Spleen (tissue), 11 donors: ENCODE measurements at regions not wholly inside any gene's neighbourhood (a gene's known extent, or its start where the extent isn't known, plus 50 kb on each side); places are given as distances from the start of the nearest gene placed in this dataset.

Experiments
- DNase-seq: peaks from one replicate; pipeline ENCODE4 v3.0.0-alpha.2; 2020
- H3K27ac ChIP-seq, 8 donors: fragments of 200-600 bp; sonication (generic) in 7 of 8; 1 replicate in 4 of 8; 2 replicates in 4 of 8; pipeline versions ENCODE4 v1.5.0 to v1.8.0; 2016 to 2021; ENCODE audit warnings: inconsistent platforms in 4 of 8, mild to moderate bottlenecking in 4 of 8, moderate library complexity in 1 of 8
- H3K27me3 ChIP-seq, 7 donors: fragments of 200-600 bp; sonication (generic) in 6 of 7; replicated peaks in 1 of 7; 1 replicate in 4 of 7; 2 replicates in 3 of 7; pipeline versions ENCODE4 v1.5.0 to v1.8.0; 2016 to 2021; ENCODE audit warnings: inconsistent platforms in 3 of 7, mild to moderate bottlenecking in 1 of 7
- H3K36me3 ChIP-seq, 6 donors: fragments of 200-600 bp; sonication (generic) in 5 of 6; 1 replicate in 4 of 6; 2 replicates in 2 of 6; pipeline versions ENCODE4 v1.5.0 to v1.8.0; 2016 to 2021; ENCODE audit warnings: inconsistent platforms in 2 of 6
- H3K4me1 ChIP-seq, 6 donors: fragments of 200-600 bp; sonication (generic) in 5 of 6; 1 replicate in 3 of 6; 2 replicates in 3 of 6; pipeline versions ENCODE4 v1.5.0 to v1.8.0; 2016 to 2021; ENCODE audit warnings: inconsistent platforms in 3 of 6
- H3K4me3 ChIP-seq, 8 donors: fragments of 200-600 bp; sonication (generic) in 7 of 8; 1 replicate in 4 of 8; 2 replicates in 4 of 8; pipeline versions ENCODE4 v1.5.0 to v1.8.0; 2016 to 2021; ENCODE audit warnings: inconsistent platforms in 4 of 8, mild to moderate bottlenecking in 4 of 8, moderate library complexity in 2 of 8
- H3K9me3 ChIP-seq, 8 donors: fragments of 200-600 bp; sonication (generic) in 7 of 8; 1 replicate in 4 of 8; 2 replicates in 4 of 8; pipeline versions ENCODE4 v1.5.0 to v1.8.0; 2016 to 2021; ENCODE audit warnings: inconsistent platforms in 4 of 8
- POLR2A ChIP-seq, 3 donors: fragments of 450-650 bp; IDR thresholded peaks; one replicate each; pipeline ENCODE4 v1.5.1; 2017; ENCODE audit warnings: antibody characterized with exemption in 3 of 3, mild to moderate bottlenecking in 1 of 3
- POLR2AphosphoS5 ChIP-seq, 3 donors: sonication (generic); formaldehyde crosslinking; IDR thresholded peaks; one replicate each; pipeline ENCODE4 v1.5.1; 2017; ENCODE audit warnings: antibody characterized with exemption in 3 of 3
- WGBS, 5 donors: extraction: QIAGEN DNeasy Blood & Tissue Kit in 3 of 5; methylation state at CpG; one replicate each; pipeline versions ENCODE4 v1.1.5 to v1.1.7; 2013 to 2018; 5-methylcytosine and 5-hydroxymethylcytosine counted together
- intact Hi-C: fragments of 100-400 bp; cut with DNase I; formaldehyde crosslinking; loops from one replicate; pipeline ENCODE4 v1.15.0; 2023; ENCODE audit warnings: low total_unique reads
- TF ChIP-seq, protein P1 (sequence below), 11 experiments: fragments of 200-600 bp in 7 of 11; fragments of 450-650 bp in 4 of 11; sonication (generic) in 4 of 11; IDR thresholded peaks in 8 of 11; conservative IDR thresholded peaks in 3 of 11; 1 replicate in 7 of 11; 2 replicates in 4 of 11; pipeline versions ENCODE4 v1.4.0 to v1.8.0; 2016 to 2021; ENCODE audit warnings: antibody characterized with exemption in 11 of 11, inconsistent platforms in 4 of 11, mild to moderate bottlenecking in 1 of 11
- donor health status: healthy with polysubstance abuse.
- donor health status: DM: no; HTN: no; CAD: no; lungs with moderate emphysema.
- donor health status: DM: no; HTN: no; CAD: no.
- donor health status: Bipolar disorder and iron deficiency.
- donor health status: healthy.
- donor health status: DM: no; HTN: no; CAD: no.
- donor health status: DM: yes; HTN: yes; CAD: no.

DNA sequence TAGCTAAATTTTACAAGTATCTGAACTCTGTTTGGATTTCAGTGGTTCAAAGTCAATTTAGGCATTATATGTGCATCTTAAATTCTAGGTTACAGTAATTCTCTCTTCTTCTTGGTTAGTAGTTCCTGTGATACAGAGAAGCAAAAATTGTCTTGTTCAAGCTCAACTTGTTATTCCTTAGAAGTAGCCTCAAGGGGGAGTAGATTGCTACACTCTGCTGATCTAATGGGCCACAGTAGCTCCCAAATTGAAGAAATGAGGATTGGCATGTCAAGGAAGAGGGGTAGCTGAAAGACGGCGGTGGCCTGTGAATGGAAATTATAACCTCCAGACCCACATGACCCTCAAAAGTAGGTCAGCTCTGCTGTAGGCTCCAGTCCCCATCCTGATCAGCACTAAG lies 334.7 kb downstream of the HRH4 start:
- H3K4me3 ChIP-seq: no peak overlapping the region
- intact Hi-C loops: no loop called here
- peaks cover 0 to 7% (median 0%) of the 10 kb centered on the region in 7 donors for H3K27me3 ChIP-seq
- DNase-seq: no peak
- TF ChIP-seq, protein P1, sequence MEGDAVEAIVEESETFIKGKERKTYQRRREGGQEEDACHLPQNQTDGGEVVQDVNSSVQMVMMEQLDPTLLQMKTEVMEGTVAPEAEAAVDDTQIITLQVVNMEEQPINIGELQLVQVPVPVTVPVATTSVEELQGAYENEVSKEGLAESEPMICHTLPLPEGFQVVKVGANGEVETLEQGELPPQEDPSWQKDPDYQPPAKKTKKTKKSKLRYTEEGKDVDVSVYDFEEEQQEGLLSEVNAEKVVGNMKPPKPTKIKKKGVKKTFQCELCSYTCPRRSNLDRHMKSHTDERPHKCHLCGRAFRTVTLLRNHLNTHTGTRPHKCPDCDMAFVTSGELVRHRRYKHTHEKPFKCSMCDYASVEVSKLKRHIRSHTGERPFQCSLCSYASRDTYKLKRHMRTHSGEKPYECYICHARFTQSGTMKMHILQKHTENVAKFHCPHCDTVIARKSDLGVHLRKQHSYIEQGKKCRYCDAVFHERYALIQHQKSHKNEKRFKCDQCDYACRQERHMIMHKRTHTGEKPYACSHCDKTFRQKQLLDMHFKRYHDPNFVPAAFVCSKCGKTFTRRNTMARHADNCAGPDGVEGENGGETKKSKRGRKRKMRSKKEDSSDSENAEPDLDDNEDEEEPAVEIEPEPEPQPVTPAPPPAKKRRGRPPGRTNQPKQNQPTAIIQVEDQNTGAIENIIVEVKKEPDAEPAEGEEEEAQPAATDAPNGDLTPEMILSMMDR (IDR thresholded peaks at IDR 0.05 in 8 of 11, conservative IDR thresholded peaks at IDR 0.05 in 3 of 11): no peak
- TF ChIP-seq POLR2A (IDR thresholded peaks at IDR 0.05): no peak
- TF ChIP-seq POLR2AphosphoS5 (IDR thresholded peaks at IDR 0.05): no peak
- H3K9me3 ChIP-seq: no peaks in the 10 kb centered on the region
- no peaks in the 10 kb centered on the region for H3K4me1 ChIP-seq
- H3K27ac ChIP-seq: no peak overlapping the region
- WGBS, 5 donors: 92 to 100% (median 93%) methylated on average over 2 of the region's 2 CpGs
- H3K36me3 ChIP-seq: no peaks in the 10 kb centered on the region

DNA sequence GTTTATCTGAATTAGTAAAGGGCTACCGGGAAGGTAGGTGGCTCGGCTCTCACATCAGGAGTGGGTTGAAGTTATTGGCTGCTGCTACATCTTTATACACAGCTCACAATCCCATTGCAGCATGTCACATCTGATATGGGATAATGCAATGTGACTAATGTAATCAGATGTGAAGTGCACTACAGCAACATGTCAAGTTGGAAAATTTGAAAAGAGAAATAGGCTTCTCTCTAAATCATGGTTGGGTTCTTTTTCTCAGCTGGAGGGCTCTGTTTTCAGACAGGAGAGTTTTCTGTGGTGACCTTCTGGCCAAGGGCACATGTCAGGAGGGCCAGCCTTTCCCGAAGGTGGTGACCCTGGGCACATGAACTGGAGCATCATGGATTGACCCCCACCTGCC lies 337.5 kb downstream of the HRH4 start:
- Histone ChIP-seq H3K36me3 (no peaks in the 10 kb centered on the region), H3K4me3 (no peak overlapping the region), H3K4me1 (no peaks in the 10 kb centered on the region), H3K27ac (no peak overlapping the region), H3K9me3 (no peaks in the 10 kb centered on the region), H3K27me3 (peaks cover 0 to 6% (median 0%) of the 10 kb centered on the region in 7 donors)
- TF ChIP-seq, protein P1 (IDR thresholded peaks at IDR 0.05 in 8 of 11, conservative IDR thresholded peaks at IDR 0.05 in 3 of 11): no peak
- TF ChIP-seq POLR2A (IDR thresholded peaks at IDR 0.05) (no peak), POLR2AphosphoS5 (IDR thresholded peaks at IDR 0.05) (no peak)
- WGBS, 5 donors: 74 to 91% (median 82%) methylated on average over 3 of the region's 3 CpGs
- no peak for DNase-seq
- intact Hi-C loops: no loop called here

DNA sequence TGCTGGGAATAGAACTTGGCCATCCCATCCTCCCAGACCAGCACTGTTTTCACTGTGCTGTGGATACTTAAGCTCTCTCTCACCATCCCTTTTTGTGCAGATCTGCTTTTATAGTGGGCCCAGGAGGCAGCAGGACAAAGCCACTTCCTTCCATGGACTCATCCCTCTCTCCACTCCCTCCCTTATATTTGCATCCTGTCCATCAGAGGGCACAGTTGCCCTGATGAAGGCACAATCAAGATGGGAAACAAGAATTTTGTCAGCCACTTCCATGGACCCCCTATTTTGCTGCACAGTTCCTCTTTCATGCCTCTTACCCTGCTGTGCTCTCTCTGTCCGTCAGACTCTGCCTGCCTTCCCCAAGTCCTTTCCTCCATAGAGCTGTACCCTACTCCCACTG lies 338.7 kb downstream of the HRH4 start:
- H3K27ac ChIP-seq: no peak overlapping the region
- H3K27me3 ChIP-seq: peaks cover 0 to 6% (median 0%) of the 10 kb centered on the region in 7 donors
- no peaks in the 10 kb centered on the region for H3K36me3 ChIP-seq
- TF ChIP-seq POLR2AphosphoS5 (IDR thresholded peaks at IDR 0.05): no peak
- TF ChIP-seq, protein P1 (IDR thresholded peaks at IDR 0.05 in 8 of 11, conservative IDR thresholded peaks at IDR 0.05 in 3 of 11): no peak
- TF ChIP-seq POLR2A (IDR thresholded peaks at IDR 0.05): no peak
- intact Hi-C loops: no loop called here
- DNase-seq: no peak
- no peaks in the 10 kb centered on the region for H3K9me3 ChIP-seq
- H3K4me3 ChIP-seq: no peak overlapping the region
- 47 to 63% (median 58%) methylated on average over 1 of the region's 1 CpG for WGBS, 5 donors
- H3K4me1 ChIP-seq: no peaks in the 10 kb centered on the region

DNA sequence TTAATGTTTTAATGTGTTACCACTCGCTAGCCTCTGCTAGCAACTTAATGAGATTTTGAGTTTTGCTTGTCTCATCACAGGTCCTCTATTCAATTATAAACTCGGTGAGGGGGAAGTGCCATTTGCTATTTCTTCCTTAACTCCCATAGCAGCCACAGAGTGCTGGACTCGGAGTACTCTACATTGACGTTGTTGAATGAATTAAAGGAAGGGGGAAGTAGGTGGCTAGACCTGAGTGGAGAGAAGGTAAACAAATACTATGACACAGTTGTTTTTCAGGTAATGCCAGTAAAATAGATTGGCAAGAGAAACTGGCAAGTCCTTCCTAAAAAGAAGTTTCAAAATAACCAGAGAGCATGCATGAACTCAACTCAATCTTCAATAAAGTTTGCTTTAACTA lies 339.3 kb downstream of the HRH4 start:
- H3K36me3 ChIP-seq: no peaks in the 10 kb centered on the region
- H3K4me1 ChIP-seq: no peaks in the 10 kb centered on the region
- 47 to 67% (median 51%) methylated on average over 4 of the region's 4 CpGs for WGBS, 5 donors
- no peak overlapping the region for H3K27ac ChIP-seq
- no peaks in the 10 kb centered on the region for H3K9me3 ChIP-seq
- H3K4me3 ChIP-seq: no peak overlapping the region
- TF ChIP-seq, protein P1 (IDR thresholded peaks at IDR 0.05 in 8 of 11, conservative IDR thresholded peaks at IDR 0.05 in 3 of 11): no peak
- TF ChIP-seq POLR2A (IDR thresholded peaks at IDR 0.05): no peak
- TF ChIP-seq POLR2AphosphoS5 (IDR thresholded peaks at IDR 0.05): no peak
- H3K27me3 ChIP-seq: peaks cover 0 to 6% (median 0%) of the 10 kb centered on the region in 7 donors
- DNase-seq: no peak
- intact Hi-C loops: no loop called here
